Esophagus squamous epithelium (tissue), 5 donors: ENCODE measurements at regions not wholly inside any gene's neighbourhood (a gene's known extent, or its start where the extent isn't known, plus 50 kb on each side); places are given as distances from the start of the nearest gene placed in this dataset.

ENCODE experiments used
- DNase-seq: peaks from one replicate; lab custom pipeline; 2025; lab: John Stamatoyannopoulos, UW
- H3K27ac ChIP-seq, 4 donors: fragments of 200-600 bp; sonication (generic); one replicate each; pipeline ENCODE4 v1.5.1; 2016 to 2019; ENCODE audit warnings: mild to moderate bottlenecking in 1 of 4
- H3K27me3 ChIP-seq, 4 donors: fragments of 200-600 bp; sonication (generic); 1 replicate in 3 of 4; 2 replicates in 1 of 4; pipeline versions ENCODE4 v1.5.1 to v1.6.0; 2017 to 2021; ENCODE audit warnings: antibody characterized with exemption in 1 of 4
- H3K36me3 ChIP-seq, 3 donors: fragments of 200-600 bp; sonication (generic); one replicate each; pipeline ENCODE4 v1.5.1; 2016 to 2019
- H3K4me1 ChIP-seq, 3 donors: fragments of 200-600 bp; sonication (generic); one replicate each; pipeline ENCODE4 v1.5.1; 2017 to 2019
- H3K4me3 ChIP-seq, 4 donors: fragments of 200-600 bp; sonication (generic); 1 replicate in 3 of 4; 2 replicates in 1 of 4; pipeline ENCODE4 v1.5.1; 2016 to 2019; ENCODE audit warnings: mild to moderate bottlenecking in 2 of 4, moderate library complexity in 1 of 4
- H3K9me3 ChIP-seq, 3 donors: fragments of 200-600 bp; sonication (generic); one replicate each; pipeline ENCODE4 v1.5.1; 2016 to 2019
- CTCF ChIP-seq, 6 experiments: fragments of 450-650 bp in 4 of 6; fragments of 200-600 bp in 2 of 6; sonication (generic) in 2 of 6; IDR thresholded peaks; one replicate each; pipeline ENCODE4 v1.5.1; 2016 to 2019; ENCODE audit warnings: antibody characterized with exemption in 6 of 6, mild to moderate bottlenecking in 4 of 6, moderate library complexity in 4 of 6
- POLR2A ChIP-seq, 4 donors: fragments of 450-650 bp; IDR thresholded peaks; one replicate each; pipeline ENCODE4 v1.6.1; 2017; ENCODE audit warnings: antibody characterized with exemption in 4 of 4, mild to moderate bottlenecking in 4 of 4, moderate library complexity in 3 of 4
- WGBS, 2 donors: methylation state at CpG; one replicate each; pipeline ENCODE4 v1.1.5; 2018; 5-methylcytosine and 5-hydroxymethylcytosine counted together
- intact Hi-C: fragments of 100-400 bp; cut with DNase I; formaldehyde crosslinking; loops from one replicate; pipeline ENCODE4 v1.15.0; 2022
- donor health status: DM: yes; HTN: yes; CAD: no.

GRCh38 chr20:39913274-39913673 lies 775.8 kb downstream of the MAFB start:
- intact Hi-C loops, result no loop called here
- Histone ChIP-seq H3K27me3 (no peaks in the 10 kb centered on the region), H3K4me3 (no peak overlapping the region), H3K4me1 (no peaks in the 10 kb centered on the region), H3K9me3 (no peaks in the 10 kb centered on the region), H3K36me3 (no peaks in the 10 kb centered on the region), H3K27ac (no peak overlapping the region)
- DNase-seq, result no peak
- WGBS, 2 donors, result 25 to 32% methylated on average over 2 to 3 of the region's 3 CpGs
- TF ChIP-seq CTCF (IDR thresholded peaks at IDR 0.05), result no peak
- TF ChIP-seq POLR2A (IDR thresholded peaks at IDR 0.05), result no peak

GRCh38 chr20:39911497-39911896 lies 777.5 kb downstream of the MAFB start:
- no peaks in the 10 kb centered on the region for H3K36me3 ChIP-seq
- H3K4me1 ChIP-seq, result no peaks in the 10 kb centered on the region
- TF ChIP-seq POLR2A (IDR thresholded peaks at IDR 0.05), result no peak
- TF ChIP-seq CTCF (IDR thresholded peaks at IDR 0.05), result no peak
- intact Hi-C loops, result no loop called here
- no peak overlapping the region for H3K4me3 ChIP-seq
- 77 to 81% methylated on average over 1 of the region's 1 CpG for WGBS, 2 donors
- H3K9me3 ChIP-seq, result no peaks in the 10 kb centered on the region
- DNase-seq, result no peak
- H3K27ac ChIP-seq, result no peak overlapping the region
- no peaks in the 10 kb centered on the region for H3K27me3 ChIP-seq

- no peak for DNase-seq
- H3K27ac ChIP-seq, result no peak overlapping the region
- TF ChIP-seq POLR2A (IDR thresholded peaks at IDR 0.05), result no peak
- TF ChIP-seq CTCF (IDR thresholded peaks at IDR 0.05), result no peak
Measured at GRCh38 chr20:39910536-39910935, 778.5 kb downstream of the MAFB start.

GRCh38 chr20:39909447-39909846 lies 779.6 kb downstream of the MAFB start:
- 59 to 69% methylated on average over 4 of the region's 4 CpGs for WGBS, 2 donors
- H3K36me3 ChIP-seq, result no peaks in the 10 kb centered on the region
- no peak for DNase-seq
- intact Hi-C loops, result no loop called here
- no peaks in the 10 kb centered on the region for H3K9me3 ChIP-seq
- H3K27me3 ChIP-seq, result no peaks in the 10 kb centered on the region
- TF ChIP-seq CTCF (IDR thresholded peaks at IDR 0.05), result no peak
- TF ChIP-seq POLR2A (IDR thresholded peaks at IDR 0.05), result no peak
- no peak overlapping the region for H3K4me3 ChIP-seq
- H3K4me1 ChIP-seq, result no peaks in the 10 kb centered on the region
- no peak overlapping the region for H3K27ac ChIP-seq

More at GRCh38 chr20:39910536-39910935, 778.5 kb downstream of the MAFB start:
- intact Hi-C loops, result no loop called here
- WGBS, 2 donors, result 67 to 68% methylated on average over 2 of the region's 2 CpGs
- H3K4me1 ChIP-seq, result no peaks in the 10 kb centered on the region
- H3K9me3 ChIP-seq, result no peaks in the 10 kb centered on the region
- no peaks in the 10 kb centered on the region for H3K36me3 ChIP-seq
- H3K4me3 ChIP-seq, result no peak overlapping the region
- H3K27me3 ChIP-seq, result no peaks in the 10 kb centered on the region

- no peak overlapping the region for H3K4me3 ChIP-seq
- H3K27ac ChIP-seq, result no peak overlapping the region
- H3K27me3 ChIP-seq, result no peaks in the 10 kb centered on the region
- H3K9me3 ChIP-seq, result no peaks in the 10 kb centered on the region
- H3K36me3 ChIP-seq, result no peaks in the 10 kb centered on the region
- DNase-seq, result no peak
- intact Hi-C loops, result no loop called here
- no peaks in the 10 kb centered on the region for H3K4me1 ChIP-seq
- TF ChIP-seq POLR2A (IDR thresholded peaks at IDR 0.05) (no peak), CTCF (IDR thresholded peaks at IDR 0.05) (no peak)
- 61 to 82% methylated on average over 5 to 7 of the region's 7 CpGs for WGBS, 2 donors
Measured at GRCh38 chr20:39904476-39905112, 784.4 kb downstream of the MAFB start.
